KMS-11 (cell line): ENCODE measurements at regions not wholly inside any gene's neighbourhood (a gene's known extent, or its start where the extent isn't known, plus 50 kb on each side); places are given as distances from the start of the nearest gene placed in this dataset.

Experiments
- H2AFZ ChIP-seq: fragments of 200-600 bp; sonication (generic); 2 replicates; pipeline ENCODE4 v1.6.1; 2016; ENCODE audit warnings: antibody characterized with exemption, mixed run types, low read depth
- H3K27ac ChIP-seq: fragments of 200-600 bp; sonication (generic); 2 replicates; pipeline ENCODE4 v1.6.1; 2016; ENCODE audit warnings: mild to moderate bottlenecking, mixed run types
- H3K27me3 ChIP-seq: fragments of 200-600 bp; sonication (generic); 2 replicates; pipeline ENCODE4 v1.6.1; 2017; ENCODE audit warnings: mild to moderate bottlenecking, low read depth, mixed run types, moderate library complexity; ENCODE audit not compliant: insufficient read depth
- H3K36me3 ChIP-seq: fragments of 200-600 bp; sonication (generic); 2 replicates; pipeline ENCODE4 v1.6.1; 2017; ENCODE audit warnings: mild to moderate bottlenecking, mixed run types; ENCODE audit not compliant: insufficient read depth
- H3K4me1 ChIP-seq: fragments of 200-600 bp; sonication (generic); 2 replicates; pipeline ENCODE4 v1.6.1; 2016; ENCODE audit warnings: mild to moderate bottlenecking, low read depth, mixed run types; ENCODE audit not compliant: poor library complexity, severe bottlenecking
- H3K4me2 ChIP-seq: fragments of 200-600 bp; sonication (generic); 2 replicates; pipeline ENCODE4 v1.7.0; 2016; ENCODE audit warnings: mild to moderate bottlenecking, mixed run types
- H3K4me3 ChIP-seq: fragments of 200-600 bp; sonication (generic); IDR thresholded peaks from 2 replicates; pipeline ENCODE4 v1.6.1; 2017; ENCODE audit warnings: low read depth, low read length, mixed read lengths; ENCODE audit not compliant: insufficient read depth
- H3K79me2 ChIP-seq: fragments of 200-600 bp; sonication (generic); 2 replicates; pipeline ENCODE4 v1.6.1; 2016; ENCODE audit warnings: low read depth, mixed run types; ENCODE audit not compliant: insufficient read depth
- H3K9ac ChIP-seq: fragments of 200-600 bp; sonication (generic); 2 replicates; pipeline ENCODE4 v1.6.1; 2016; ENCODE audit warnings: mild to moderate bottlenecking, mixed run types
- H4K20me1 ChIP-seq: fragments of 200-600 bp; sonication (generic); 2 replicates; pipeline ENCODE4 v1.6.1; 2016; ENCODE audit warnings: mild to moderate bottlenecking, mixed run types; ENCODE audit not compliant: insufficient read depth
- CTCF ChIP-seq: fragments of 200-600 bp; sonication (generic); conservative IDR thresholded peaks from 2 replicates; pipeline ENCODE4 v1.6.1; 2017; ENCODE audit warnings: low read depth, mild to moderate bottlenecking, antibody characterized with exemption, low read length, moderate library complexity, mixed read lengths

DNA sequence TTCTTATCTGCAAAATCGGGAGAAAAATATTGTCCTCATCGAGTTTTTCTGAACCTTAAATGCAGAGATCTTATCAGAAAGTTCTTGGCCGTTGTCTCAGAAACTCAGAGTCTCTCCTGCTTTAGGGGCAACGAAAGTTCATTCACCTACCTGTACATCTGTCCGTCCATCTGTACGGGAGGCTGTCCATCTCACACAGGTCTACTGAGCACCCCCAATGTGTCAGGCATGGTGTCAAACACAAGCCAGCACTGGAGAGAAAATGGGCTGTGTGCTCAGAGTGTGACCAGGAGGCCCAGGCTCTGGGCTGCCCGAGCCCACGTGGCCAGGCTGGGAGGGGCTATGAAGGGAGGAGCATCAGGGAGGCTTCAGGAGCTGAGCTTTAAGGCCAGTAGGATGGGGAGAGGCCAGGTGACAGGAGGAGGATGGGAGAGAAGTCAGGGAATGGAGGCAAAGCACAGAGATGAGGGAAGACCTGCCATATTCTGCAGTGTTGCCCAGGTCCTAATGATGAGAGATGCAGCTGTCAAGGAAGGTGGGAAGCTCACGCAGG lies 62.4 kb upstream of the MYEOV start:
- H3K9ac ChIP-seq = no peak overlapping the region
- H3K79me2 ChIP-seq = no peaks in the 10 kb centered on the region
- no peaks in the 10 kb centered on the region for H3K36me3 ChIP-seq
- no peak overlapping the region for H3K4me3 ChIP-seq
- peaks cover 11% of the 10 kb centered on the region; the same call in 1 of the 2 replicates for H3K27me3 ChIP-seq
- no peaks in the 10 kb centered on the region for H4K20me1 ChIP-seq
- TF ChIP-seq CTCF = no peak
- H3K4me2 ChIP-seq = no peak overlapping the region
- H2AFZ ChIP-seq = no peak overlapping the region
- no peaks in the 10 kb centered on the region for H3K4me1 ChIP-seq
- H3K27ac ChIP-seq = no peak overlapping the region

DNA sequence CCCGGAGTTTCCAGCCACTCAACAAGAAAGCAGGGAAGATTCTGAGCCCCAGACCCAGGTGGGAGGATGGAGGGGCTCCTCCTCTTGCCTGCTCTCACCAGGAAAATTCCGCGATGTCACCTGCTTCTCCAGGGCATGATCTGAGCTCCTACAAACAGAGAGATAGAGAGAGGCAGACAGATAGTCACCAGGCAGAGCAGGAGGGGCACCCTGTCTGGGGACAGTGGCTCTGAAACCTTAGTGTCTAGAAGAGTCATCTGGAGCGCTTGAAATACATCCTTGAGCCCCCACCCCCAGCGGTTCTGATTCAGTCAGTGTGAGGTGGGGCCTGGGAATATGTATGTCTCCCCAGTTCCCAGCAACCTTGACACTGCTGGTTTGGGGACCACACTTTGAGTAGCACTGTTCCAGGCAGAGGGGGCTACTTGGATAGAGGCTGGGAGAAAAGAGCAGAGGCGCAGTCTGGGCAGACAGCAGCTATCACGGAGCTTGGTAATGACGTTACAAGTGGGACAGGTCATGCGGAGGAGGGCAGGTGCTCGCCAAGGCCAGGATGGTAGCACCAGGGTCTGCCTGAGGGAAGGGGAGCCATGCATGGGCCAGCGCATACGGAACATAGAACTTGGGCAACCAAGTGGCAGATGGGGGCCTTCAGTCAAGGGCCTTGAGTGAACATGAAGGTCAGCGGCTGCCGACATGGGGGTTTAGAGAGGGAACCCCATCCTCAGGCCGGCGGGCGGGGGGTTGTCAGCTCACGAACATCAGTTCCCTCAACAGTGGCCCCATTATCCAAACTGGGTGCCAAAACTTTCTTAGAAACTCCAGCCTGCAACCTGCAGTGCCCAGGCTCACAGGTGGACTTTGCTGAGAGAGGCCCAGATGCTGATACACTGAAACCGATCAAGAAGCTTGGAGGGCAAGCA lies 60.9 kb upstream of the MYEOV start:
- no peaks in the 10 kb centered on the region for H3K36me3 ChIP-seq
- peaks cover 11% of the 10 kb centered on the region; the same call in 1 of the 2 replicates for H3K27me3 ChIP-seq
- H3K4me2 ChIP-seq = no peak overlapping the region
- H3K9ac ChIP-seq = no peak overlapping the region
- H3K4me1 ChIP-seq = no peaks in the 10 kb centered on the region
- H3K79me2 ChIP-seq = no peaks in the 10 kb centered on the region
- no peak overlapping the region for H2AFZ ChIP-seq
- no peak overlapping the region for H3K4me3 ChIP-seq
- no peak overlapping the region for H3K27ac ChIP-seq
- no peak for TF ChIP-seq CTCF
- H4K20me1 ChIP-seq = no peaks in the 10 kb centered on the region

- Histone ChIP-seq H3K27ac (no peak overlapping the region), H4K20me1 (no peaks in the 10 kb centered on the region), H3K79me2 (no peaks in the 10 kb centered on the region), H3K4me1 (no peaks in the 10 kb centered on the region), H3K36me3 (no peaks in the 10 kb centered on the region), H3K4me3 (no peak overlapping the region), H3K27me3 (peaks cover 11% of the 10 kb centered on the region; the same call in 1 of the 2 replicates), H3K4me2 (no peak overlapping the region), H2AFZ (no peak overlapping the region), H3K9ac (no peak overlapping the region)
- no peak for TF ChIP-seq CTCF
These were observed 60.0 kb upstream of the MYEOV start for GRCh38 chr11:69233744-69234570.
